ENCODE measurements at regions not wholly inside any gene's neighbourhood (a gene's known extent, or its start where the extent isn't known, plus 50 kb on each side); places are given as distances from the start of the nearest gene placed in this dataset.

- TF ChIP-seq EZH2 (IDR thresholded peaks at IDR 0.05; ENCODE audit: borderline replicate concordance, low read depth, low read length, severe bottlenecking) = no peak
- TF ChIP-seq CTCF (IDR thresholded peaks at IDR 0.05; ENCODE audit: borderline replicate concordance, extremely low read depth, low read length, poor library complexity, severe bottlenecking) = no peak
Measured at GRCh38 chr14:101470266-101470665, 91.0 kb upstream of the DIO3 start.
